ENCODE measurements at regions not wholly inside any gene's neighbourhood (a gene's known extent, or its start where the extent isn't known, plus 50 kb on each side); places are given as distances from the start of the nearest gene placed in this dataset.

- TF ChIP-seq, protein P1, sequence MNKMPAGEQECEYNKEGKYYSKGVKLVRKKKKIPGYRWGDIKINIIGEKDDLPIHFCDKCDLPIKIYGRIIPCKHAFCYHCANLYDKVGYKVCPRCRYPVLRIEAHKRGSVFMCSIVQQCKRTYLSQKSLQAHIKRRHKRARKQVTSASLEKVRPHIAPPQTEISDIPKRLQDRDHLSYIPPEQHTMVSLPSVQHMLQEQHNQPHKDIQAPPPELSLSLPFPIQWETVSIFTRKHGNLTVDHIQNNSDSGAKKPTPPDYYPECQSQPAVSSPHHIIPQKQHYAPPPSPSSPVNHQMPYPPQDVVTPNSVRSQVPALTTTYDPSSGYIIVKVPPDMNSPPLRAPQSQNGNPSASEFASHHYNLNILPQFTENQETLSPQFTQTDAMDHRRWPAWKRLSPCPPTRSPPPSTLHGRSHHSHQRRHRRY (tag by site-specific recombination; IDR thresholded peaks at IDR 0.05), result no peak
- TF ChIP-seq, protein P2, sequence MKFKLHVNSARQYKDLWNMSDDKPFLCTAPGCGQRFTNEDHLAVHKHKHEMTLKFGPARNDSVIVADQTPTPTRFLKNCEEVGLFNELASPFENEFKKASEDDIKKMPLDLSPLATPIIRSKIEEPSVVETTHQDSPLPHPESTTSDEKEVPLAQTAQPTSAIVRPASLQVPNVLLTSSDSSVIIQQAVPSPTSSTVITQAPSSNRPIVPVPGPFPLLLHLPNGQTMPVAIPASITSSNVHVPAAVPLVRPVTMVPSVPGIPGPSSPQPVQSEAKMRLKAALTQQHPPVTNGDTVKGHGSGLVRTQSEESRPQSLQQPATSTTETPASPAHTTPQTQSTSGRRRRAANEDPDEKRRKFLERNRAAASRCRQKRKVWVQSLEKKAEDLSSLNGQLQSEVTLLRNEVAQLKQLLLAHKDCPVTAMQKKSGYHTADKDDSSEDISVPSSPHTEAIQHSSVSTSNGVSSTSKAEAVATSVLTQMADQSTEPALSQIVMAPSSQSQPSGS (tag by site-specific recombination; IDR thresholded peaks at IDR 0.05; ENCODE audit: low read depth), result no peak
- no peak for TF ChIP-seq IKZF3 (tag by site-specific recombination; IDR thresholded peaks at IDR 0.05)
- no peak for TF ChIP-seq ZNF223 (tag by site-specific recombination; IDR thresholded peaks at IDR 0.05)
- TF ChIP-seq ZNF658 (tag by site-specific recombination; IDR thresholded peaks at IDR 0.05), result no peak
- TF ChIP-seq, protein P3, sequence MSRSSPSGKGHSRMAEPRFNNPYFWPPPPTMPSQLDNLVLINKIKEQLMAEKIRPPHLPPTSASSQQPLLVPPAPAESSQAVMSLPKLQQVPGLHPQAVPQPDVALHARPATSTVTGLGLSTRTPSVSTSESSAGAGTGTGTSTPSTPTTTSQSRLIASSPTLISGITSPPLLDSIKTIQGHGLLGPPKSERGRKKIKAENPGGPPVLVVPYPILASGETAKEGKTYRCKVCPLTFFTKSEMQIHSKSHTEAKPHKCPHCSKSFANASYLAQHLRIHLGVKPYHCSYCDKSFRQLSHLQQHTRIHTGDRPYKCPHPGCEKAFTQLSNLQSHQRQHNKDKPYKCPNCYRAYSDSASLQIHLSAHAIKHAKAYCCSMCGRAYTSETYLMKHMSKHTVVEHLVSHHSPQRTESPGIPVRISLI (tag by site-specific recombination; IDR thresholded peaks at IDR 0.05), result no peak
- no peak for TF ChIP-seq PRDM1 (tag by site-specific recombination; IDR thresholded peaks at IDR 0.05)
- no peak for TF ChIP-seq ZBTB48 (tag by site-specific recombination; IDR thresholded peaks at IDR 0.05)
- TF ChIP-seq ZNF843 (tag by site-specific recombination; IDR thresholded peaks at IDR 0.05), result no peak
- no peak for TF ChIP-seq ZNF2 (tag by site-specific recombination; IDR thresholded peaks at IDR 0.05)
Measured at GRCh38 chr6:120157873-120158272, 808.3 kb upstream of the MAN1A1 start (continued).

GRCh38 chr6:120147071-120147871, 797.7 kb upstream of the MAN1A1 start:
- Histone ChIP-seq H3K36me3 (ENCODE audit: control insufficient read depth in 2 of 2, insufficient read depth in 1 of 2, low read length in 2 of 2) (no peaks in the 10 kb centered on the region), H3K4me1 (ENCODE audit: control insufficient read depth, insufficient read depth, low read length) (no peaks in the 10 kb centered on the region), H3K27ac (ENCODE audit: extremely low read depth, low read depth, low read length) (no peak overlapping the region), H3K4me3 (ENCODE audit: low read depth, low read length) (no peak overlapping the region), H3K9me3 (ENCODE audit: control insufficient read depth, insufficient read depth, low read depth, low read length) (no peaks in the 10 kb centered on the region)
- CTCF ChIA-PET, result interaction anchor here (0.6 to 1.4 kb wide), 3 partner anchors 16 to 64 kb away, joined by 3 read pairs; no protein-coding TSS in a partner anchor
- POLR2A ChIA-PET, result no interaction called here
- TF ChIP-seq ZNF654 (tag by site-specific recombination; IDR thresholded peaks at IDR 0.05; ENCODE audit: low read depth) (0 out of 2 replicates have a peak, but pooled peaks have one; percentile 8), ZNF138 (tag by site-specific recombination; IDR thresholded peaks at IDR 0.05; ENCODE audit: borderline replicate concordance) (no peak)

DNA sequence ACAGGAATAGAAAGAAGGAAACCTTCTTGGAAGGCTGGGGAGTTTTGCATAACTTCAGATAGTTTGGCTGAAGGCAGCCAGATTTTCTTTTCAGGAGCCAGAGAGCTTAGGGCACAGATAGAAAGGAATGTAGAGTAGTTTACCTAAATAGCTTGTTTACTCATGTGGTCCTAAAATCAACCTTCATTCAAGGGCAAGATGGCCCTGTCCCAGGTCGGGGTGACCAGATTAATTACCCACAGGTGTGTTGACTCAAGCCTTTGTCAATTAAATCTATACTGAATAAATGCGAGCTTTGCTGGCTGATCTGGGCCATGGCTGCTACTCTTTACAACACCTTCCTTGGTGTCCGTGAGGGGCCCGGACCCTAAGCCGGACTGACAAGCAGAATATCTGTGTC, 792.0 kb upstream of the MAN1A1 start:
- Histone ChIP-seq H3K4me1 (ENCODE audit: control insufficient read depth, insufficient read depth, low read length) (no peaks in the 10 kb centered on the region), H3K27ac (ENCODE audit: extremely low read depth, low read depth, low read length) (no peak overlapping the region), H3K9me3 (ENCODE audit: control insufficient read depth, insufficient read depth, low read depth, low read length) (no peaks in the 10 kb centered on the region), H3K4me3 (ENCODE audit: low read depth, low read length) (no peak overlapping the region), H3K36me3 (ENCODE audit: control insufficient read depth in 2 of 2, insufficient read depth in 1 of 2, low read length in 2 of 2) (no peaks in the 10 kb centered on the region)
- no peak for TF ChIP-seq ZSCAN5A (tag by site-specific recombination; IDR thresholded peaks at IDR 0.05)
- TF ChIP-seq, protein P4, sequence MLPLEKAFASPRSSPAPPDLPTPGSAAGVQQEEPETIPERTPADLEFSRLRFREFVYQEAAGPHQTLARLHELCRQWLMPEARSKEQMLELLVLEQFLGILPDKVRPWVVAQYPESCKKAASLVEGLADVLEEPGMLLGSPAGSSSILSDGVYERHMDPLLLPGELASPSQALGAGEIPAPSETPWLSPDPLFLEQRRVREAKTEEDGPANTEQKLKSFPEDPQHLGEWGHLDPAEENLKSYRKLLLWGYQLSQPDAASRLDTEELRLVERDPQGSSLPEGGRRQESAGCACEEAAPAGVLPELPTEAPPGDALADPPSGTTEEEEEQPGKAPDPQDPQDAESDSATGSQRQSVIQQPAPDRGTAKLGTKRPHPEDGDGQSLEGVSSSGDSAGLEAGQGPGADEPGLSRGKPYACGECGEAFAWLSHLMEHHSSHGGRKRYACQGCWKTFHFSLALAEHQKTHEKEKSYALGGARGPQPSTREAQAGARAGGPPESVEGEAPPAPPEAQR (tag by site-specific recombination; IDR thresholded peaks at IDR 0.05), result no peak
- ChIA-PET POLR2A (no interaction called here), CTCF (no interaction called here)

All from HEK293 (cell line).